NCI-H460 (cell line): ENCODE measurements at regions not wholly inside any gene's neighbourhood (a gene's known extent, or its start where the extent isn't known, plus 50 kb on each side); places are given as distances from the start of the nearest gene placed in this dataset.
"Not testable (repeated sequence)": the region's sequence is repeated elsewhere in the genome, so short reads cannot be mapped to it uniquely, and the experiment has no call there.

Source experiments
- DNase-seq: peaks from one replicate; pipeline ENCODE4 v3.0.0-alpha.2; 2016; ENCODE audit warnings: low read depth; ENCODE audit errors: extremely low read depth

- DNase-seq: no peak
These were observed 504.1 kb downstream of the RPL10L start for GRCh38 chr14:46147452-46147851.

GRCh38 chr14:46147024-46147423, 504.6 kb downstream of the RPL10L start:
- no peak for DNase-seq

- no peak for DNase-seq
These were observed 511.1 kb downstream of the RPL10L start for GRCh38 chr14:46140445-46140844.

GRCh38 chr14:46139649-46140048, 511.9 kb downstream of the RPL10L start:
- DNase-seq: no peak

GRCh38 chr14:46137786-46138185, 513.8 kb downstream of the RPL10L start:
- DNase-seq: no peak

GRCh38 chr14:46136456-46136855, 515.1 kb downstream of the RPL10L start:
- DNase-seq: no peak

GRCh38 chr14:46108228-46108627, 543.4 kb downstream of the RPL10L start:
- DNase-seq: no peak

- DNase-seq: not testable (repeated sequence)
These were observed 550.7 kb downstream of the RPL10L start for GRCh38 chr14:46100901-46101300.

- no peak for DNase-seq
These were observed 559.8 kb downstream of the RPL10L start for GRCh38 chr14:46091819-46092218.

GRCh38 chr14:46087604-46088003, 564.0 kb downstream of the RPL10L start:
- no peak for DNase-seq

GRCh38 chr14:46074061-46074460, 577.5 kb downstream of the RPL10L start:
- no peak for DNase-seq

- DNase-seq: no peak
These were observed 587.7 kb downstream of the RPL10L start for GRCh38 chr14:46063872-46064271.

GRCh38 chr14:46058964-46059563, 592.5 kb downstream of the RPL10L start:
- no peak for DNase-seq

- DNase-seq: no peak
These were observed 593.8 kb downstream of the RPL10L start for GRCh38 chr14:46057799-46058198.

GRCh38 chr14:46054526-46054925, 597.1 kb downstream of the RPL10L start:
- no peak for DNase-seq

- no peak for DNase-seq
These were observed 598.4 kb downstream of the RPL10L start for GRCh38 chr14:46053221-46053620.

- DNase-seq: no peak
These were observed 599.8 kb downstream of the RPL10L start for GRCh38 chr14:46051796-46052195.

GRCh38 chr14:46048127-46048526, 603.5 kb downstream of the RPL10L start:
- peak; percentile 25 for DNase-seq

- DNase-seq: no peak
These were observed 615.5 kb downstream of the RPL10L start for GRCh38 chr14:46036099-46036498.

GRCh38 chr14:46034305-46034704, 617.3 kb downstream of the RPL10L start:
- no peak for DNase-seq

- no peak for DNase-seq
These were observed 632.6 kb downstream of the RPL10L start for GRCh38 chr14:46018846-46019420.

- no peak for DNase-seq
These were observed 643.2 kb downstream of the RPL10L start for GRCh38 chr14:46008348-46008747.

GRCh38 chr14:45998554-45998953, 653.0 kb downstream of the RPL10L start:
- no peak for DNase-seq
